ENCODE measurements at regions not wholly inside any gene's neighbourhood (a gene's known extent, or its start where the extent isn't known, plus 50 kb on each side); places are given as distances from the start of the nearest gene placed in this dataset.

GRCh38 chr5:92775711-92776615 is 805.1 kb downstream of the NR2F1-AS1 start:
- no peak for TF ChIP-seq CTCF (conservative IDR thresholded peaks at IDR 0.05)
- no peak overlapping the region for H3K27ac ChIP-seq

GRCh38 chr5:92769978-92770377 is 811.0 kb downstream of the NR2F1-AS1 start:
- no peak overlapping the region for H3K27ac ChIP-seq
- TF ChIP-seq CTCF (conservative IDR thresholded peaks at IDR 0.05) = no peak

GRCh38 chr5:92761585-92761984 is 819.4 kb downstream of the NR2F1-AS1 start:
- no peak overlapping the region for H3K27ac ChIP-seq
- no peak for TF ChIP-seq CTCF (conservative IDR thresholded peaks at IDR 0.05)

- H3K27ac ChIP-seq = no peak overlapping the region
- TF ChIP-seq CTCF (conservative IDR thresholded peaks at IDR 0.05) = no peak
These were observed 820.5 kb downstream of the NR2F1-AS1 start for GRCh38 chr5:92760550-92760949.

- no peak overlapping the region for H3K27ac ChIP-seq
- TF ChIP-seq CTCF (conservative IDR thresholded peaks at IDR 0.05) = no peak
These were observed 822.5 kb downstream of the NR2F1-AS1 start for GRCh38 chr5:92758552-92758951.

GRCh38 chr5:92749943-92750342 is 831.1 kb downstream of the NR2F1-AS1 start:
- no peak overlapping the region for H3K27ac ChIP-seq
- no peak for TF ChIP-seq CTCF (conservative IDR thresholded peaks at IDR 0.05)

- no peak for TF ChIP-seq CTCF (conservative IDR thresholded peaks at IDR 0.05)
- H3K27ac ChIP-seq = no peak overlapping the region
These were observed 832.8 kb downstream of the NR2F1-AS1 start for GRCh38 chr5:92748072-92748676.
